ENCODE measurements at regions not wholly inside any gene's neighbourhood (a gene's known extent, or its start where the extent isn't known, plus 50 kb on each side); places are given as distances from the start of the nearest gene placed in this dataset.

- Histone ChIP-seq H4K8ac (ENCODE audit: extremely low read depth, insufficient read depth, low read length) (no peak overlapping the region), H4K5ac (ENCODE audit: insufficient read length, low read depth, low read length) (no peak overlapping the region), H3K14ac (ENCODE audit: insufficient read length) (no peak overlapping the region), H2AFZ (ENCODE audit: low read length) (no peak overlapping the region), H3K36me3 (ENCODE audit: control insufficient read depth in 2 of 4, insufficient read depth in 4 of 4, low read length in 3 of 4) (no peaks in the 10 kb centered on the region), H3K56ac (replicated peaks; ENCODE audit: insufficient read length, low read depth, low read length) (no peak overlapping the region), H3K9me3 (ENCODE audit: insufficient read depth in 2 of 2, low read depth in 1 of 2, low read length in 1 of 2) (no peaks in the 10 kb centered on the region), H3K79me1 (ENCODE audit: low read depth, low read length) (no peaks in the 10 kb centered on the region), H2BK5ac (ENCODE audit: low read depth, low read length) (no peak overlapping the region), H4K91ac (replicated peaks; ENCODE audit: insufficient read length, low read length) (no peak overlapping the region), H3K4me1 (replicated peaks in 1 of 4; ENCODE audit: control insufficient read depth in 3 of 4, insufficient read depth in 4 of 4, low read length in 3 of 4) (peaks cover 0 to 8% (median 4%) of the 10 kb centered on the region in 4 experiments; a peak in 3 of 7 replicates), H3K18ac (ENCODE audit: extremely low read depth, low read length) (no peak overlapping the region), H3K9ac (replicated peaks in 1 of 4; ENCODE audit: extremely low read depth in 1 of 4, low read depth in 3 of 4, low read length in 3 of 4) (peak overlapping the region in 1 of 4 experiments; percentile 34; a peak in 1 of 7 replicates), H3K4me3 (ENCODE audit: extremely low read depth in 1 of 4, insufficient read depth in 2 of 4, low read depth in 3 of 4, low read length in 4 of 4) (no peak overlapping the region), H3K4me2 (ENCODE audit: insufficient read depth in 1 of 2, low read depth in 2 of 2, low read length in 2 of 2) (no peak overlapping the region), H3K79me2 (ENCODE audit: control insufficient read depth in 1 of 2, insufficient read depth in 2 of 2, low read length in 2 of 2) (no peaks in the 10 kb centered on the region), H3K23me2 (ENCODE audit: low read depth, low read length) (no peaks in the 10 kb centered on the region), H3K4ac (replicated peaks; ENCODE audit: insufficient read length, low read depth, low read length) (no peak overlapping the region), H2BK120ac (replicated peaks; ENCODE audit: low read depth, low read length) (no peak overlapping the region), H2AK5ac (ENCODE audit: low read depth, low read length) (no peak overlapping the region), H3K27ac (ENCODE audit: low read depth, low read length) (no peak overlapping the region), H2BK12ac (ENCODE audit: low read depth, low read length) (no peak overlapping the region), H3K23ac (ENCODE audit: insufficient read length) (no peak overlapping the region), H4K20me1 (replicated peaks in 1 of 2; ENCODE audit: control insufficient read depth in 1 of 2, insufficient read depth in 2 of 2, low read length in 2 of 2) (no peaks in the 10 kb centered on the region), H3K27me3 (replicated peaks in 1 of 4; ENCODE audit: control insufficient read depth in 3 of 4, extremely low read depth in 1 of 4, insufficient read depth in 3 of 4, low read length in 3 of 4) (no peaks in the 10 kb centered on the region), H2BK20ac (ENCODE audit: low read length) (no peak overlapping the region), H2BK15ac (ENCODE audit: low read length) (no peak overlapping the region)
- ChIA-PET CTCF (ENCODE audit: partially characterized antibody) (interaction anchor here (1.1 to 1.6 kb wide), 2 partner anchors 12 to 529 kb away, joined by 3 to 5 read pairs; no protein-coding TSS in a partner anchor), POLR2A (ENCODE audit: partially characterized antibody) (interaction anchor here (1.0 to 1.1 kb wide), 3 partner anchors 8 to 18 kb away, joined by 3 read pairs; no protein-coding TSS in a partner anchor)
- FAIRE-seq, result peak; percentile 45
- WGBS, 2 experiments (ENCODE audit: extremely low coverage in 1 of 2, insufficient coverage in 1 of 2, insufficient read length in 1 of 2, insufficient replicate concordance in 2 of 2, low coverage in 1 of 2, low lambda C conversion rate in 2 of 2, missing lambda C conversion rate in 1 of 2), result 89% methylated on average over 4 of the region's 4 CpGs; no CpG with 5 or more reads in 1 of the 2 experiments
- DNase-seq (ENCODE audit: low read depth in 1 of 2, low spot score in 2 of 2), result no peak
- TF ChIP-seq EZH2 (IDR thresholded peaks at IDR 0.05; ENCODE audit: low read depth, low read length, severe bottlenecking) (no peak), BRCA1 (IDR thresholded peaks at IDR 0.05; ENCODE audit: low read depth, low read length) (no peak), MAX (IDR thresholded peaks at IDR 0.05) (no peak), POU5F1 (IDR thresholded peaks at IDR 0.05; ENCODE audit: low read depth, low read length) (no peak), TCF12 (IDR thresholded peaks at IDR 0.05; ENCODE audit: low read depth, low read length) (no peak), POLR2AphosphoS5 (IDR thresholded peaks at IDR 0.05; ENCODE audit: low read depth, low read length) (no peak), SUZ12 (IDR thresholded peaks at IDR 0.05; ENCODE audit: low read length) (no peak), CBX8 (IDR thresholded peaks at IDR 0.05; ENCODE audit: borderline replicate concordance, low read depth, low read length) (no peak), CHD1 (IDR thresholded peaks at IDR 0.05; ENCODE audit: low read depth, low read length) (no peak), FOSL1 (IDR thresholded peaks at IDR 0.05; ENCODE audit: insufficient read depth, low read depth, low read length) (no peak), CTCF (IDR thresholded peaks at IDR 0.05; ENCODE audit: control extremely low read depth in 1 of 3, insufficient read depth in 1 of 3, low read depth in 1 of 3, low read length in 3 of 3) (no peak), EGR1 (IDR thresholded peaks at IDR 0.05; ENCODE audit: borderline replicate concordance, low read depth, low read length) (no peak), BACH1 (IDR thresholded peaks at IDR 0.05; ENCODE audit: low read length) (no peak)
These were observed 175.8 kb upstream of the TCF4 start for GRCh38 chr18:55763805-55764204.

All from H1 (cell line).